Lung microvascular endothelial cell (primary cell): ENCODE measurements at regions not wholly inside any gene's neighbourhood (a gene's known extent, or its start where the extent isn't known, plus 50 kb on each side); places are given as distances from the start of the nearest gene placed in this dataset.
A peak's percentile ranks its signal among the peaks of the same experiment; 100 is the strongest.
"Not testable (repeated sequence)": the region's sequence is repeated elsewhere in the genome, so short reads cannot be mapped to it uniquely, and the experiment has no call there.

Source experiments
- DNase-seq, 2 donors: peaks; one replicate each; pipeline versions ENCODE4 v3.0.0 to v3.0.0-alpha.2; 2010; ENCODE audit warnings: low read depth in 2 of 2

DNA sequence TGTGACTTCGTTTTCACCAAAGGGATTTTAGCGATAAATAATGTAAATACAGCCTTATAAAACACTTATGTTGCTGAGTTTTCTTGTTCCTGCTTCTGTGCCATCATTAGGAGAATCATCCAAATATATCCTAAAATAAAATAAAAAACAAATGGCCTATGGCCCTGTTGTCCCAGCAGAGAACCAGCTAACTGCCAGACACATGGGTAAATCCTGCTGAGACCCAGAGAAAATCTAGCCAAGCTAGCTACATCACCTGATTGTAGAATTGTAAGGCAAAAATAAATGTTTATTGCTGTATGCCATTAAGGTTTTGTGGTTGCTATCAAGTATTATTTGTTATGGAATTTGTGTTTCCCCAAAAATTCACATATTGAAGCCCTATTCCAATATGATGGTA lies 631.2 kb upstream of the SYNCRIP start:
- DNase-seq, result no peak

GRCh38 chr6:86256615-86257187 lies 614.0 kb upstream of the SYNCRIP start:
- no peak for DNase-seq

DNA sequence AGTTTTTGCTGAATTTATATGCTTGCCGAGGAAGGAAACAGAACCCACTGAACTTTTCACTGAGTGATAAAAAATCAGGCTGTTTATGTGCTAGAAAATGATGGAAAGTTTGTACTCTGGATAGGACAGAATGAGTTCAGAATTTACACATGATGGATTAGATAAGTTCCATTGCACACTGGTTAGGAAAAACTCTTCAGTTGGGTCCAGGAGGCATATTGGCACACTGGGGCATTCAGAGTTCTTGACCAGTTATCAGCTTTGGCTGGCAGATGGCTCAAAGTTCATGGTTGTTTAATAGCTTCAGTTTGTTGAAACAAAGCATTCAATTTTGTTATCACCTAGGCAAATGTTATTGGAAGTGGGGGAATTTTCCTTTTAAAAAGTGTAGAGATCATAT lies 613.3 kb upstream of the SYNCRIP start:
- DNase-seq, result no peak

- DNase-seq, result no peak
Measured at GRCh38 chr6:86251106-86251505, 608.4 kb upstream of the SYNCRIP start.

DNA sequence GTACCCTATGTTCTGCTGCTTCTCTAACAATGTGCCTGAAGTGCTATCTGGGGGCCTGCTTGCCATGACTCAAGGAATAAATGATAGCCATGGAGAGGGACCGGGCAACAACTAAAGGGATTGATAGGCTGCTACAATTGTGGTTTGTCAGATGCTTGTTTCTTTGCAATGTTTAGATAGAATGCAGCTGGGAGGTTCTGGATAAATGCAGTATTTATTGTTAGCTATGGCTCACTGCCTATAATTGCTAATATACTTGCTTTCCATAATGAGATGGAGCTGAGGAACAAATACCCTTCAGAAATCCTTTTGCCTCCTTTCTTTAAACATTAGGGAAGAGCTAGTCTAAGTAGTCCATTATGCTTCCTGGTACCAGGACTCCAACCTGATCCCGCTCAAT lies 575.2 kb upstream of the SYNCRIP start:
- no peak for DNase-seq

GRCh38 chr6:86215323-86215722 lies 572.6 kb upstream of the SYNCRIP start:
- no peak for DNase-seq

DNA sequence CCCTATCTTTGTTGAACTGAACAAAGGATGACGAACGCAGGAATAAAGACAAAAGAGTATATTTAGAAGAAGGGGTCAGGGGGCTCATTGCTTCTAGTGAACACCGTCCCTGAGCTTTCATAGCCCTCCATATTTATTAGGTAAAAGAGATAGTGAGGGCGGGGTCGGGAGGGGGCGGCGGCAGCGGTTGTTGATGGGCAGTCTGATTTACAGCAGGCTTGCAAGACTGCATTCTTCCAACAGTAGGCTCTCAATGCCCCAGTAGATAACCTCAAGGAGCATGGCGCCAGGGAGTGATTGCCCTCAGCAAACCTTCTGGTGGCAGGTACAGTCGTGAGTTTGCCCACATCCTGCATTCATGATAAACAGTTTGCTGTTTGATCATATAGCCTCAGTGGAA lies 563.3 kb upstream of the SYNCRIP start:
- DNase-seq, result no peak

- DNase-seq, result no peak
Measured at GRCh38 chr6:86203044-86203443, 560.4 kb upstream of the SYNCRIP start.

DNA sequence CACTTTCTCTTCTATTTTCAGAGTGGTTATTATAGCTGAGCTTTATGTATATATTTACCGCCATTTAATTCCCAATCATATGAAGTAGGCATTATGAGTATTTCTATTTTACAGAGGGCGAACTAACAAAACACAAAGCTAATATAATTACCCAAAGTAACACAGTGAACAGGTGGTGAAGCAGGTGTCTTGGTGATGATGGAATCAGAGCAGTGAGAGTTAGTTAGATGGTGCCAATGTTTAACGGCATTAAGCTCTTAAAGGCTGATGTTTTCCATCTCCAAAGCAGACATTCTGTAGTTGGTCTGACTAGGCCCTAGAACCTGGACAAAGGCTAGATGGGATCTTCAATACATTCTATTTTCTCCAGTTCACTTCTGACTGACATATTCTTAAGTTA lies 551.1 kb upstream of the SYNCRIP start:
- DNase-seq, result no peak

DNA sequence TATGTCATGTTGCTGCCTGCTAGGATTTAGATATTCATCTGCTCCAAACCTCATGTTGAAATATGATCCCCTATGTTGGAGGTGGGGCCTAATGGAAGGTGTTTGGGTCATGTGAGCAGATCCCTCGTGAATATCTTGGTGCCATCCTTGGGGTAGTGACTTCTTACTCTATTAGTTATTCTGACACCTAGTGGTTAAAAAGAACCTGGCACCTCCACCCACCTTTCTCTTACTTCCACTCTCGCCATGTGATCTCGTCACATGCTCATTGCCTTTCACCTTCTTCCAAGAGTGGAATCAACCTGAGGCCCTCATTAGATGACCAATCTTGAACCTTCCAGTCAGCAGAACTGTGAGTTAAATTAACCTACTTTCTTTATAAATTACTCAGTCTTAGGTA lies 549.4 kb upstream of the SYNCRIP start:
- peak; percentile 7 to 22 for DNase-seq

DNA sequence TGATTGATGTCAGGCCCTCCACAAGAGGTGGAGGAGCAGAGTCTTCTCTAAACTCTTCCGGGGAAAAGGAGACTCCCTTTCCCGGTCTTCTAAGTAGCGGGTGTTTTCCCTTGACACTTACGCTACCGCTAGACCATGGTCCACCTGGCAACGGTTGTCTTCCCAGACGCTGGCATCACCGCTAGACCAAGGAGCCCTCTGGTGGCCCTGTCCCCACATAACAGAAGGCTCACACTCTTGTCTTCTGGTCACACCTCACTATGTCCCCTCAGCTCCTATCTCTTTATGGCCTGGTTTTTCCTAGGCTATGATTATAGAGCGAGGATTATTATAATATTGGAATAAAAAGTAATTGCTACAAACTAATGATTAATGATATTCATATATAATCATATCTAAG lies 532.5 kb upstream of the SYNCRIP start:
- peak in 1 of 2 donors; percentile 21 for DNase-seq

DNA sequence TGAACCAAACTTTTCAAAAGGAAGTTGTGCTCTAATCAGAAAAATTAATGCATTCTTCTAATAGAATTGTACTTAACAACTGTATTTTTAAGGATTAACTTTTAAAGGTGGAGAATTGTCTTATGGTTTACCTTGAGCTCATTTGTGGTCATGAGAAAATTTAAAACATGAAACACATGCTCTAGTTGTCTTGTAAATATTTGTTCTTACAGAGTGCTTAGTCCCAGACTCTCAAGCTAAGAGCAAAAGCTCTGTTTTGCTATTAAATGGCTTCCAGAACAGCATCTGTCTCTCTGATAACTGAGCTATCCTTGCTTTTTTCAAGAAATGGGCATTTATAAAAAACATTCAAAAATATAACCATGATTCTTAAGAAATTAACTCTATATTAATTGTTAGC lies 512.2 kb upstream of the SYNCRIP start:
- no peak for DNase-seq

DNA sequence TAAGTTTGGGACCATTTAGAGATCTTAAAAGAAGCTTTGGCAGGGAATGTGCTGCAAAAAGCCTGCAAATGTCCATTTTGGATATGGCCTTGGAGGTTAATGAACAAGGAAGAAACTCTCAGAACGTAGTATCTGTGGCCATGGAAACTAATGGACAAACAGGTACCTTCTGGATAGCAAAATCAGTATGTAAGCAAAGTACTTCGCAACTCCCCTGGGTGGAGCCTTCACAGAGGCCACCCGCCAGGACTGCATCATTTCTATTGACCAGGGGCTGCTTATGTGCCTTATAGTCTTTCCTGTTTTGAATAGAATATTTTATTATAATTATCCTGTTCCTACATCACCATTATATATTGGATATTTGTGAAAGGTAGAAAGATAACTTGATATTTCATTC lies 510.8 kb upstream of the SYNCRIP start:
- no peak for DNase-seq

GRCh38 chr6:86152546-86152945 lies 509.9 kb upstream of the SYNCRIP start:
- no peak for DNase-seq

DNA sequence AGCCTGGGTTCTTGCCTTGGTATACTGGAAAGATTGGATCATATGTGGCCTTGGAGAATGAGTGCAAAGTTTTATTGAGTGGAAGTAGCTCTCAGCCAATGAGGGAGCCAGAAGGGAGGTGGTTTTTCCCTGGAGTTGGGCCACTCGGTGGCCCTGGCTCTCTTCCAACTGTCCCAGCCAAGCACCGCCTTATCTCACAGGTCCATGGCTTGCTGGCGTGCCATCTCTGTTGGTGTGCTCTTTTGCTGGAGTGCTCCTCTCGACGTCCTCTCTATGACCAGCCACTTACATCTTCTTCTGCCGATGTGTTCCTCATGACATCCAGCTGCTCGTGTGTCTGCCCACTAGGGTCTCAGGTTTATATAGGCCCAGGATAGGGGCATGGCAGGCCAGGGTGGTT lies 505.9 kb upstream of the SYNCRIP start:
- no peak for DNase-seq

DNA sequence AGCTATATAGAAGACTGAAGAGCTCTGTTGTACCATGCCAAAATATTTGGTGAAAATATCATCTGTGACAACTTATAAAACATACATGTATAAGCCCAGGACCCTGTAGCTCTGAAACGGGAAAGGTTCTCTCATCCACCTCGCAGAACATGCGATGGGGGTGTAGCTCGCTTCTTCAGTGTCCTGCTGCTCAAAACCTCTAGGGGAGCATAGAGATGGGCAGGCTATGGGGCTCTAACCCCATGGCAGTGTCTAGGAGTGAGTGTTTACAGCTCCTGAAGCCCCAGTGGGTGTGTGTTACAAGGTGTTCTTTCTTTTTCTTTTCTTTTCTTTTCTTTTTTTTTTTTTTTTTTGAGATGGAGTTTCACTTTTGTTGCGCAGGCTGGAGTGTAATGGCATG lies 505.2 kb upstream of the SYNCRIP start:
- no peak for DNase-seq

- no peak for DNase-seq
Measured at GRCh38 chr6:86147311-86147710, 504.6 kb upstream of the SYNCRIP start.

GRCh38 chr6:86146751-86147150 lies 504.1 kb upstream of the SYNCRIP start:
- DNase-seq, result not testable (repeated sequence)

GRCh38 chr6:86142326-86142725 lies 499.6 kb upstream of the SYNCRIP start:
- no peak for DNase-seq

GRCh38 chr6:86128130-86128814 lies 485.6 kb upstream of the SYNCRIP start:
- DNase-seq, result no peak

GRCh38 chr6:86122086-86122485 lies 479.4 kb upstream of the SYNCRIP start:
- no peak for DNase-seq

DNA sequence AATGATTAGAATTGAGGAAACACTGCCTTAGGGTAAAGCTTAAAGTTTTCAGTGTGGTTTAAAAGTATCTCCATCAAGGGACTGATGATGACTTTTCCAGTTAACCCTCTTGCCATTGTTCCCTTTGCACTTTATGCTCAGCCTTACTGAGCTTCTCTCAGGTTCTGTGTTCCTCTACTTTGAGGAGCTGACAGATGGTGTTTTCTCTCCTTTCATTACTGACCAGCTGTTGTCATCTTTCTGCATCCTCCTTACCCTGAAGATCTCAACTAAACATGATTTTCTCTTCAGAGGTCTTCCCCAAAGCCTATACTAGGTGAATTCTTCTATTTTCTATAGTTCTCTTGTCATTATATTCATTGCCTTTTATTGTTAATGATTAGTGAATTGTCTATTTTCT lies 475.6 kb upstream of the SYNCRIP start:
- DNase-seq, result no peak

DNA sequence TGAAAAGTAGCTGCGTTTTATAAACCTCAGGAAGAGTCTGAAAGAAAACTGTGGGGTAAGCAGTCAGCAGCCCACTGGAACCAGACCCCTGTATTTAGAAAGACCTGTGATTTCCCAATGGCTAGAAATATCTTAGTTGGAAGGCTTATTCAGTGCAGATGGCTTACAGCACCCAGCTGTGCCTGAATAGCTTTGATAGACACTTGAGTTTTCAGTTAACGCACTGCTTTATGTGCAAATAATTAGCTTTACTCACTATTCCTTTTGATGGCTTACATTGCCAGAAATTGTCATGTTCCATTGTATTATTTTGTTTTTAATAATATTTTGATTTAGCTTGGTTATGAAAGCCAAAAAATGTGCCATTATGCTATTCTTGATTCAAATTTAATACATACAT lies 465.3 kb upstream of the SYNCRIP start:
- DNase-seq, result no peak

- no peak for DNase-seq
Measured at GRCh38 chr6:86087954-86088353, 445.3 kb upstream of the SYNCRIP start.
